22Rv1 (cell line): ENCODE measurements at regions not wholly inside any gene's neighbourhood (a gene's known extent, or its start where the extent isn't known, plus 50 kb on each side); places are given as distances from the start of the nearest gene placed in this dataset.

Experiments used
- H3K27ac ChIP-seq: fragments of 450-650 bp; 2 replicates; pipeline ENCODE4 v1.5.1; 2017
- ZFX ChIP-seq: fragments of 450-650 bp; IDR thresholded peaks from 2 replicates; pipeline ENCODE4 v1.6.1; 2017; ENCODE audit warnings: antibody characterized with exemption, borderline replicate concordance
- TF ChIP-seq, protein P1 (sequence below): fragments of 450-650 bp; IDR thresholded peaks from 2 replicates; pipeline ENCODE4 v1.5.1; 2017; ENCODE audit warnings: mild to moderate bottlenecking

DNA sequence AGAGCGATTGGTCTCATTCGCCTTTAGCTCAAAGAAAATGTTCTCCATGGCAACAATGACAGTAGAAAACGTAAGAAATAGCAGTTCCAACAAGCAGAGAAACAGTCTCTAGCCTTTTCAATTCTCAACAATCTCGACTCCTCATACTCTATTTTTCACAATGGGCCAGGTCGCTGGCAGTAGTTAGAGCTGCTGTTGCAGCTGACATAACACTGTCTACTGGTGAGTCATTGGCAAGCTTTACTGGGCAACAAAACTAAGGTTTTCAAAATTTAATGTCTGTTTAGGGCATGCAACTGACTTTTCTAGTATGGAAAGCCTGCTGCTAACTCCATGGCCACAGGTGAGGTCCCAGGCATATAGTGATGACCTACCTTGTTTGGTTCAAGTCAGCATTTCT lies 221.1 kb upstream of the KAZN start:
- no peak overlapping the region for H3K27ac ChIP-seq
- TF ChIP-seq, protein P1, sequence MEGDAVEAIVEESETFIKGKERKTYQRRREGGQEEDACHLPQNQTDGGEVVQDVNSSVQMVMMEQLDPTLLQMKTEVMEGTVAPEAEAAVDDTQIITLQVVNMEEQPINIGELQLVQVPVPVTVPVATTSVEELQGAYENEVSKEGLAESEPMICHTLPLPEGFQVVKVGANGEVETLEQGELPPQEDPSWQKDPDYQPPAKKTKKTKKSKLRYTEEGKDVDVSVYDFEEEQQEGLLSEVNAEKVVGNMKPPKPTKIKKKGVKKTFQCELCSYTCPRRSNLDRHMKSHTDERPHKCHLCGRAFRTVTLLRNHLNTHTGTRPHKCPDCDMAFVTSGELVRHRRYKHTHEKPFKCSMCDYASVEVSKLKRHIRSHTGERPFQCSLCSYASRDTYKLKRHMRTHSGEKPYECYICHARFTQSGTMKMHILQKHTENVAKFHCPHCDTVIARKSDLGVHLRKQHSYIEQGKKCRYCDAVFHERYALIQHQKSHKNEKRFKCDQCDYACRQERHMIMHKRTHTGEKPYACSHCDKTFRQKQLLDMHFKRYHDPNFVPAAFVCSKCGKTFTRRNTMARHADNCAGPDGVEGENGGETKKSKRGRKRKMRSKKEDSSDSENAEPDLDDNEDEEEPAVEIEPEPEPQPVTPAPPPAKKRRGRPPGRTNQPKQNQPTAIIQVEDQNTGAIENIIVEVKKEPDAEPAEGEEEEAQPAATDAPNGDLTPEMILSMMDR: no peak
- TF ChIP-seq ZFX: no peak

DNA sequence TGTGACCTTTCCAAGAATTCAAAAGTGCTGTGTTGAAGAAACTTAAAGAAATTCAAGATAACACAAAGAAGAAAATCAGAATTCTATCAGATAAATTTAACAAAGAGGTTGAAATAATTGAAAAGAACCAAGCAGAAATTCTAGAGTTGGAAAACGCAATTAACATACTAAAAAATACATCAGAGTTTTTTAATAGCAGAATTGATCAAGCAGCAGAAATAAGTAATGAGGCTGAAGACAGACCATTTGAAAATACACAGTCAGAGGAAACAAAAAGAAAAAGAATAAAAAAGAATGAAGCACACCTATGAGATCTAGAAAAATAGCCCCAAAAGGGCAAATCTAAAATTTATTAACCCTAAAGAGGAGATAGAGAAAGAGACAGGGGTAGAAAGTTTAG lies 218.1 kb upstream of the KAZN start:
- no peak for TF ChIP-seq ZFX
- TF ChIP-seq, protein P1: no peak
- no peak overlapping the region for H3K27ac ChIP-seq

DNA sequence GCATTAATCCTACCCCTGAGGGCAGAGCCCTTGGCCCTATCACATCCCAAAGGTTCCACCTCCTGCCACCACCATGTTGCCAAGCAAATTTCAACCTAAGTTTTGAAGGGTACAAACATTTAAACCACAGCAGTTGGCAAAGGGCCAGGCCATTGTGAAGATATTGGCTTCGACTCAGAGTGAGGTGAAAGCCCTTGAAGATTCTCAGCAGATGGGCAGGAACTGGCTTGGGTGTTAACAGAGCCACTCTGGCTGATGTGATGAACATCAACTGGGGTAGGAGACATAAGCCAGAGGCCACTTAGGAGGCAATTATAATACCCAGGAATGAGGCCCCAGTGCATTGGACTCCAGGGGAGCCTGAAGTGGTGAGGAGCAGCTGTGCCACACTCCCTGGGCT lies 207.7 kb upstream of the KAZN start:
- H3K27ac ChIP-seq: no peak overlapping the region
- TF ChIP-seq, protein P1: no peak
- no peak for TF ChIP-seq ZFX

DNA sequence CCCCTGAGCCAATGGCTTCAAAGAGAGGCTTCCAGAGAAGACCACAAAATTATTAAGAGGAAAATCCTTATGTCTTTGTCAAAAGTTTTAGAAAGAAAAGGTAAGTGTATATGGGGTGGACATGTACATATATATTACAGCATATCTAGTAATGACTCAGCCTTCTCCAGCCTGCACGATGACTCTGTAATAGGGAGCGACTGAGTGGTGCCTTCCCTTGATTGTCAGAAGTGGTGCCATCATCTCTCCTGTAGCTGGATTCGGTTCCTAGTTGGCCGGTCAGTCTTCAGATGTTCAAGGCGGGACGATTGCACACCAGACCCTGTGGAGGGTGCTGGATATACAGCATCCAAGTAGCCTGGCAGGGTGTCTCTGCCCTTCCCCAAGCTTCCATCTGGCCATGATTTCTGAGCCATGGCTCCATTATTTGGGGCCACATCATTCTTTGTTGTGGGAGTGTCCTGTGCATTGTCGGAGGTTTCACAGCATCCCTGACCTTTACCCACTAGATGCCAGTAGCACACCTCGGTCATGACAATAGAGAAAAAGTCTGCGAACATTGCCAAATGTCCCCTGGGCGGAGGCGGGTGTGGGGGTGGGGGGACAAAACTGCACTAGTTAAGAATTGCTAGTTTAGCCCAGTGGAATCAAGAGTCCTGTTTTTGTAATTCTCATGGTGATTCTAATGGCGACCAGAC lies 206.2 kb upstream of the KAZN start:
- TF ChIP-seq, protein P1: no peak
- TF ChIP-seq ZFX: no peak
- no peak overlapping the region for H3K27ac ChIP-seq

DNA sequence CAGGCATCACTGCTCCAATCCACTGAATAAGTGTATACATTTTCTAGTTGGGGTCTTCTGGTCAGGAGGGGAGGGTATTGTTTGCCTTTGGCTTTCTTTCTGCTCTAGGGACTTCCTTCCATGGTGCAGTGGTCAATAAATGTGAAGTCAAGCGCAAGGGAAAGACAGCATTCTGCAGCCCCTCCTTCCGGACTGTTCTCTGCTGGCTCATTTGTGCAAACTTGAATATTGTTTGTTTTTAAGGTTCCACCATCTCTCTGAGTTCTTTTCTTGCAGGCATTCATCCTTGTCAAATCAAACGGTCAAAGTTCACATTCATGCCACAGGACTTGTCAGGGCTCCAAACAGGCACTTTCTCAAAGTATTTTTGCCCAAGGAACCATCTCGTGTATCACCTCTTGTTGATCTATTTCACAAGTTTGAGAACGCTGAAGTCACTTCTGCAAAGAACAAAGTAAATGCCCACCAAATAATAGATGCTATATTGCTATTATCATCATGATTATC lies 205.6 kb upstream of the KAZN start:
- no peak overlapping the region for H3K27ac ChIP-seq
- TF ChIP-seq, protein P1: no peak

DNA sequence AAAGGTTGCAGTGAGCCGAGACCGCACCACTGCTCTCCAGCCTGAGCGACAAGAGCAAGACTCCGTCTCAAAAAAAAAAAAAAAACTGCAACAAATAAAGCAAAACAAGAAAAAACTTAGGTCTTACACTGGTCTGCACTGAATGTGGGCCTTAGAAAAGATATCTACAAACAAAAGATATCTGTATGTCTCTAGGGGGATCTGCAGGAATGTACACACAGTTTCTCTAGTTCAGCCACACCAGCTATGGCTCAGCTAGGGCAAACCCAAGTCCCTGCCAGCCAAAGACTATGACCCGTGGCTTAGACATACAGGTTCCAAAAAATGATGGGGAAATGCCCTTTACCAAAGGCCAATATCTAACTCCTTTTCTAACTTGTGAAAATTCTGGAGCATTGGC lies 202.4 kb upstream of the KAZN start:
- no peak overlapping the region for H3K27ac ChIP-seq
- no peak for TF ChIP-seq ZFX
- TF ChIP-seq, protein P1: no peak

DNA sequence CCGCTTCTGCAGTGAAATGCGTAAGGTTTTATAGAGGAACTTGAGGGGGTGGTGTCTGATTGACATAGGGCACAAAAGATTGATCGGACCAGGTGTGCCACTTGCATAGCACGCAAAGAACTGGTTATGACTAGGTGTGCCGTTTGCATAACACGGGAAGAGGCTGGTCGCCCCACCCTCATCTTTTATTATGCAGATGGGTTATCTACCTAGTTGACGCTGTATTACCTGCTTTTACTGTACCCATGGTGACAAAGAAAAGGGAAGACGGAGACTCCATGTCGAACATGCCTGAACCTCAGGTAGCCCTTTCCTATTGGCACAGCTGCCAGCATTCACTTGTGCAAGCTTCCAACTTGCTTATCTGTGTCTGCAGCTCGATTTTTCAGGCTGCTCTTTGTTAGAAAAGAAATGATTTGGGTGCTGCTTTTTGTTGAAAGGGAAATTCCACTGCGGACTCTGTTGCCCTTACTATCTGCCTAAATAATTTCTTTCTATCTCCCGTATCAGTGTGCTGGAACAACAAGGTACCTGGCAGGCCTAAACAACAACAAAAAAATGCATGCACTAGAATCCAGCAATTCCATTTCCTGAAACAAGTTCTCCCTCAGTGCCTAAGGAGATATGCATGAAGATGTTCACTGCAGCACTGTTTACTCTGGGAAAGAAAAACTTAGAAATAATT lies 194.4 kb upstream of the KAZN start:
- TF ChIP-seq ZFX: no peak
- TF ChIP-seq, protein P1: no peak
- H3K27ac ChIP-seq: no peak overlapping the region
